Urothelium cell line (cell line): ENCODE measurements at regions not wholly inside any gene's neighbourhood (a gene's known extent, or its start where the extent isn't known, plus 50 kb on each side); places are given as distances from the start of the nearest gene placed in this dataset.

Source experiments
- DNase-seq: peaks from one replicate; pipeline ENCODE4 v3.0.0; 2011; ENCODE audit warnings: low spot score, mixed read lengths
- FAIRE-seq: peaks from 2 replicates; lab custom pipeline; 2011; peaks lifted over from hg19 to GRCh38; lab: Jason Lieb, UNC

DNA sequence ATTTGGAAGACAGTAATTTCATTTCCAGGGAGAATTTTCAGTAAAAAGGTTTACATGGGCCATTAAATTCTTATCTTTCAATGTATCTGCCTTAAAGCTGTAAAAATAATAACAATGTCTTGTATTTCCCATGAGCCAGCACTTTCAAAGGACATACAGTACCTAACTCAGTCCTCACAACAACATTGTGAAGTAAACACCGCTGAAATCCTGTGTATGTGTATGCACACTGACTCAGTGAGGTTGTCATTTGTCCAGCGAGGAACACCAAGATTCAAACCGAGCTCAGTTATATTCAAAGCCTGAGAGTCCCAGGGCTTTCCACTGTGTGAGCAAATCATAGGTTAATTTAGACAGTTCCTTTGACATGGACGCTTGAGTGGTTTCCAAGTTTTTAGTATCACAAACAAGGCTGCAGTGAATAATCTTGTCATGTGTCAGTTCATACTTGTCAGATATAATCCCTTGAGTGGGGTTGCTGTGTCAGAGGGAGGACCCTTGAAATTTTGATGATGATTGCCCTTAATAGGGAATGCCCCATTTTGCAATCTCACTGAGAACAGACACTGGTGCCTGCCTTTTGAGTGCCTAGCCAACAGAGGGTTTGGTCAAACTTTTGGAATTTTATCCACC is 50.0 kb upstream of the SLC22A23 start:
- DNase-seq (no peak), FAIRE-seq (no peak)
